Endometrium (tissue), 2 donors: ENCODE measurements at regions not wholly inside any gene's neighbourhood (a gene's known extent, or its start where the extent isn't known, plus 50 kb on each side); places are given as distances from the start of the nearest gene placed in this dataset.

ENCODE experiments used
- FAIRE-seq: peaks from 2 replicates; lab custom pipeline; 2012; peaks lifted over from hg19 to GRCh38; lab: Jason Lieb, UNC
- donor health status: control.
- donor health status: control.

- no peak for FAIRE-seq
Observed at GRCh38 chr7:51785876-51786275, 469.3 kb upstream of the COBL start.

- no peak for FAIRE-seq
Observed at GRCh38 chr7:51785171-51785570, 468.6 kb upstream of the COBL start.

- no peak for FAIRE-seq
Observed at GRCh38 chr7:51783241-51783640, 466.6 kb upstream of the COBL start.

GRCh38 chr7:51778121-51778520, 461.5 kb upstream of the COBL start:
- FAIRE-seq, result no peak

- FAIRE-seq, result no peak
Observed at GRCh38 chr7:51774178-51774577, 457.6 kb upstream of the COBL start.

- no peak for FAIRE-seq
Observed at GRCh38 chr7:51772190-51772589, 455.6 kb upstream of the COBL start.

GRCh38 chr7:51764976-51765375, 448.4 kb upstream of the COBL start:
- no peak for FAIRE-seq

- FAIRE-seq, result no peak
Observed at GRCh38 chr7:51759985-51760384, 443.4 kb upstream of the COBL start.

- no peak for FAIRE-seq
Observed at GRCh38 chr7:51757960-51758359, 441.4 kb upstream of the COBL start.

GRCh38 chr7:51732951-51733350, 416.3 kb upstream of the COBL start:
- FAIRE-seq, result no peak

GRCh38 chr7:51732116-51732515, 415.5 kb upstream of the COBL start:
- no peak for FAIRE-seq

GRCh38 chr7:51731075-51731474, 414.5 kb upstream of the COBL start:
- FAIRE-seq, result no peak

GRCh38 chr7:51727441-51727840, 410.8 kb upstream of the COBL start:
- FAIRE-seq, result no peak

- no peak for FAIRE-seq
Observed at GRCh38 chr7:51706851-51707250, 390.2 kb upstream of the COBL start.

- FAIRE-seq, result no peak
Observed at GRCh38 chr7:51705701-51706100, 389.1 kb upstream of the COBL start.

- no peak for FAIRE-seq
Observed at GRCh38 chr7:51702673-51703072, 386.1 kb upstream of the COBL start.

GRCh38 chr7:51701935-51702334, 385.3 kb upstream of the COBL start:
- no peak for FAIRE-seq

GRCh38 chr7:51700593-51701215, 384.1 kb upstream of the COBL start:
- FAIRE-seq, result no peak

- FAIRE-seq, result no peak
Observed at GRCh38 chr7:51693258-51693657, 376.6 kb upstream of the COBL start.

- FAIRE-seq, result no peak
Observed at GRCh38 chr7:51689547-51689946, 372.9 kb upstream of the COBL start.

GRCh38 chr7:51685794-51686193, 369.2 kb upstream of the COBL start:
- FAIRE-seq, result no peak

- FAIRE-seq, result no peak
Observed at GRCh38 chr7:51680594-51681399, 364.2 kb upstream of the COBL start.

- no peak for FAIRE-seq
Observed at GRCh38 chr7:51679358-51679757, 362.7 kb upstream of the COBL start.

- FAIRE-seq, result no peak
Observed at GRCh38 chr7:51666751-51667150, 350.1 kb upstream of the COBL start.
